22Rv1 (cell line): ENCODE measurements at regions not wholly inside any gene's neighbourhood (a gene's known extent, or its start where the extent isn't known, plus 50 kb on each side); places are given as distances from the start of the nearest gene placed in this dataset.

Source experiments
- CTCF ChIP-seq: fragments of 450-650 bp; IDR thresholded peaks from 2 replicates; pipeline ENCODE4 v1.5.1; 2017; ENCODE audit warnings: mild to moderate bottlenecking
- ZFX ChIP-seq: fragments of 450-650 bp; IDR thresholded peaks from 2 replicates; pipeline ENCODE4 v1.6.1; 2017; ENCODE audit warnings: antibody characterized with exemption, borderline replicate concordance

- TF ChIP-seq CTCF: peak; percentile 53
- no peak for TF ChIP-seq ZFX
Observed at GRCh38 chr3:190224863-190225692, 97.2 kb downstream of the CLDN1 start.
